CD4-positive, alpha-beta T cell treated with Interleukin-4 for 1 hour (primary cell): ENCODE measurements at regions not wholly inside any gene's neighbourhood (a gene's known extent, or its start where the extent isn't known, plus 50 kb on each side); places are given as distances from the start of the nearest gene placed in this dataset.
"Not testable (repeated sequence)": the region's sequence is repeated elsewhere in the genome, so short reads cannot be mapped to it uniquely, and the experiment has no call there.

ENCODE experiments used
- DNase-seq, 2 donors: peaks; one replicate each; pipeline ENCODE4 v3.0.0-alpha.2; 2020 to 2022

DNA sequence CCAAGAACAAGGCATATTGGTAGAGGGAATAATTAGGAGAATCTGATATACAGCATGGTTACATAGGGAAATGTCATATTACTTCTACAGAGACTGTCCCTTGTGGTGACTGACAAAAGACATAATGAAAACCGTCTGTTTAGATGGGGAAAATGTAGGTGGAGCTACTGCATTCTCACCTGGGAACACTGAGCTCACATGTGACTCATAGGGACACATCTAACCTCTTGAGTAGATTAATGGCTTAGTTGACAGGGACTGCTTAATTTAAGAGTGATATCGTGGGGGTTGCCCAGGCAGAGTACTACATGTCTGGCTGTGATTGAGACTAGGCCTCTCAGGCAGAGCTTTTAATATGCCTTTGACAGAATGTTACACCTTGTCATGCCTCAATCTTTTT, 235.3 kb upstream of the ZFP64 start:
- no peak for DNase-seq

- DNase-seq, result no peak
Observed at GRCh38 chr20:52425701-52426100, 234.1 kb upstream of the ZFP64 start.

- no peak for DNase-seq
Observed at GRCh38 chr20:52425253-52425652, 233.7 kb upstream of the ZFP64 start.

- not testable (repeated sequence) for DNase-seq
Observed at GRCh38 chr20:52424357-52424942, 232.9 kb upstream of the ZFP64 start.

- not testable (repeated sequence) for DNase-seq
Observed at GRCh38 chr20:52423536-52424140, 232.1 kb upstream of the ZFP64 start.

DNA sequence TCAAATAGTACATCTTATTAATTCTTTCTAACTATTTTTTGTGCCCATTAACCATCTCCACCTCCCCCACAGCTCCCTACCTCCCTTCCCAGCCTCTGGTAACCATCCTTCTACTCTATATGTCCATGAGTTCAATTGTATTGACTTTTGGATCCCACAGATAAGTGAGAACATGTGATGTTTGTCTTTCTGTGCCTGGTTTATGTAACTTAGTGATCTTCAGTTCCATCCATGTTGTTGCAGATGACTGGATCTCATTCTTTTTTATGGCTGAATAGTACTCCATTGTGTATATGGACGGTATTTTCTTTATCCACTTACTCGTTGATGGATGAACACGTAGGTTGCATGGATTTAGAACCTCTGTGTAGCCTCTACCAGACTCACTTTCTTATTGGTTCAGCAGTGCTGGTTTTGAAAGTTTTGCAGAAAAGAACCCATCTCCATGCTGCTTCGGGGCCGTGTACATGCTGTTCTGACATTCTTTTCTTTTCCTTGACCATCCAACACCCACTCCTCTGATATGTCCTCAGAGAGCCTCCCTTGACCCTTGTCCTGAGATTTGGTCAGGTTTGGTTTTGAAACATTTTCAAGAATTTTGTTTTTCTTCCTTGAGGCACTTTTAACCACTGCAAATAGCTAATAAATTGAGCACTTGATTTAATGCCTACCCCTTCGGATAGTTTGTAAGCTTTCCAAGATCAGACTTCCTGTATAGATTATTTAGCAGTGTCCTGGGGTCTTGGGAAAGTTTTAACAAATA, 231.2 kb upstream of the ZFP64 start:
- no peak for DNase-seq

DNA sequence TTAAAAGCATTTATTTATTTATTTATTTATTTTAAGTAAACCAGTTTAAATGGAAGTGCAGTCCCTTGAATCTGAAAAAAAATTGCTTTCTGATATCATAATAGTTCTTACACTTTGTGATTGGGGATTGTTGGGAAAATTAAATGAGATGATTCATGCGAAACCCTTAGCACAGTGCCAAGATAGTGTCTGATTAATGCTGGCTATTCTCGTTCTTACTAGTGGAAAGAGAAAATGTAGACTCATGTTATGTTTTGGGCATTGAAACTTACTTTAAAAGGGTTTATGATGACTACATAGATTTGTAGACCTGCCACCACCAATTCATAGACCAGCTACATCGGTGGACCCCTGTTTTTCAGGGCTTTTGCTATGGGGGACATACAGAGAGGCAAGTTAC, 229.2 kb upstream of the ZFP64 start:
- no peak for DNase-seq

DNA sequence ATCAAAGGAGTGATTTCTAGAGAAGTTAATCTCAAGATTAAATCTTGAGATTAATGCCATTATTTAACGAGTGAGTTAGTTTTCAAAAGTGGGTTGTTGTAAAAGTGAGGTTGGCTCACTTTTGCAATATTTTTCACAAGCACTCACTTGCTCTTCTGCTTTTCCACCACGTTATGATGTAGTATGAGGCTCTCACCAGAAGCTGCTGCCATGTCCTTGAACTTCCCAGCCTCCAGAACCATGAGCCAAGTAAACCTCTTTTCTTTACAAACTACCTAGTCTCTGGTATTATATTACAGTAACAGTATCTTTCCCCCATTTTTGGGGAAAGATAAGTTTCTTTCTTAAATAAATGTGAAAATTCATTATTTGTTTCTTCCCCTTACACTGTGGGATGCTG, 227.6 kb upstream of the ZFP64 start:
- DNase-seq, result no peak

GRCh38 chr20:52416953-52417352, 225.4 kb upstream of the ZFP64 start:
- DNase-seq, result no peak

- DNase-seq, result peak in 1 of 2 donors; percentile 20
Observed at GRCh38 chr20:52411611-52412010, 220.0 kb upstream of the ZFP64 start.

- DNase-seq, result no peak
Observed at GRCh38 chr20:52410731-52411234, 219.2 kb upstream of the ZFP64 start.

- peak; percentile 75 to 88 for DNase-seq
Observed at GRCh38 chr20:52410182-52410647, 218.6 kb upstream of the ZFP64 start.

DNA sequence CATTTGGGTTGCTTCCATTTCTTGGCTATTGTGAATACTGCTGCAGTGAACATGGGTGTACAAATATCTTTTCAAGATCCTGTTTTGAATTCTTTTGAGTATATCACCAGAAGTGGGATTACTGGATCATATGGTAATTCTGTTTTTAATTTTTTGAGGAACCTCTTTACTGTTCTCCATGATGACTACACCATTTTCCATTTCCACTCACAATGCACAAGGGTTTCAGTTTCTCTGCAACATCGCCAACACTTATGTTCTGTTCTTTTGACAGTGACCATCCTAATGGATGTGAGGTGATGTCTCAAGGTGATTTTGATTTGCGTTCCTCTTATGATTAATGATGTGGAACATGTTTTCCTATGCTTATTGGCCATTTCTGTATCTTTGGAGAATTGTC, 214.4 kb upstream of the ZFP64 start:
- no peak for DNase-seq

DNA sequence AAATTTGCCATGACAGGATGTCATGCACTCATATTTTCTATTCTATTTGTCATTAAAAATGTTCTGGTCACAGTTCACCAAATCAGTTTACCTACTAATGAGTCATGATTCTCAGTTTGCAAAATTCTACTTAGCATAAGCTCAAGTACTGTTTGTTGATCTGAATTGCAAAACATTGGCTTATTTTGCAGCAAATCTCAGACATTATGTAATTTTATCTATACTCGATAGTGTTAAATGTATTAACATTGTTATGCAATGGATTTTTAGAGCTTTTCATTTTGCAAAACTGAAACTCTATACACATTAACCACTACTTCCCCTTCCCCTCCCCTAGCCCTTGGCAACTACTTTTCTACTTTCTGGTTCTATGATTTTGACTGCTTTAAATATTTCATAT, 213.8 kb upstream of the ZFP64 start:
- peak in 1 of 2 donors; percentile 55 for DNase-seq

GRCh38 chr20:52404671-52405070, 213.1 kb upstream of the ZFP64 start:
- peak in 1 of 2 donors; percentile 65 for DNase-seq

DNA sequence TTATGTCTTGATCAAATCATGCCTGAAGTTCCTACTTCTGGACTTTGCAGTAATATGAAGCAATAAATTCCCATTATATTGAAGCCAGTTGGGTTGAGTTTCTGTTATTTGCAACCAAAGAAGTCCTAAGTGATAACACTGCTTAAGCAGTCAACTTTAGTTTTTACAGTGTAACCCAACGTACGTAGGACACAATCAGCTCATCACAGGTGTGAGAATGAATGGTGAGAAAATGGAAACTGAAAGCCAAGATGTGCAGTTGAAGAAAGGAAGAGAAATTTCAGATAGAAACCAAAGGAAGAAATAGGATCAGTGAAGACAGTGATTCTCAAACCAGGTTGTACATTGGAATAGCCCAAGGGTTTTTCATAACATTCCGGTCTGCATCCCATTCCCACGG, 211.4 kb upstream of the ZFP64 start:
- peak in 1 of 2 donors; percentile 32 for DNase-seq

DNA sequence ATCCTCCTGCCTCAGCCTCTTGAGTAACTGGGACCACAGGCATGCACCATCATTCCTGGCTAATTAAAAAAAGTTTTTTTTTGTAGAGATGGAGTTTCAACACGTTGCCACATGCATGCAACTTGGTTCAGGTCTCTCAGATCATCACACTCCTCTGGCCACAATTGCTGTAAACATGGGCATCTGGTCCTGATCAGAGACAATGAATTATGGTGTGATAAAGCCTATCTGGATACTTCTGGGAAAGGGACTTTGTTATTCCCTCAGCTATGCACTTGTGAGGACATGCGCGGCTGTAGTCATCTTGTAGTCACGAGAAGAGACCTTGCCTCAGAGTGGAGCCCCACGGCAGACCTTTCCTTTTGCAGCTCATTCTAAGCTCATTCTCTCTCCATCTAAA, 210.9 kb upstream of the ZFP64 start:
- no peak for DNase-seq

- no peak for DNase-seq
Observed at GRCh38 chr20:52401431-52401830, 209.9 kb upstream of the ZFP64 start.

GRCh38 chr20:52399352-52399751, 207.8 kb upstream of the ZFP64 start:
- DNase-seq, result no peak

DNA sequence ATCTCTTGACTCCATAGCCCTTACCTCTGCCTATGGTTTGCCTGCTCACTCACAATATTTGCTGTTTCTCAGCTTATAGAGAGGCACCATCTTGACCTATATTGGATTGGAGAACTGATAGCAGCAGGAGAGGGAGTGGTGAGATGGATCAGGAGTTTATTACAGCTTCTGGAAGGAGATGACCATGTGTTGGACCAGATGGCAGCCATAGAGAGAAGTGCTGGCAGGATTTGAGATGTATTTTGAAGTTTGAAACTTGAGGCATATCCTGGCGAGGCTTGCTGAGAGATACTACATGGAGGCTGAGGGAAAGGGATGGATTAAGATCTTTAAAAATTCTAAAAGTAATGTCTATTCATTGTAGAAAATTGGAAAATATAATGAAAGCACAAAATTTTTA, 198.0 kb upstream of the ZFP64 start:
- no peak for DNase-seq

DNA sequence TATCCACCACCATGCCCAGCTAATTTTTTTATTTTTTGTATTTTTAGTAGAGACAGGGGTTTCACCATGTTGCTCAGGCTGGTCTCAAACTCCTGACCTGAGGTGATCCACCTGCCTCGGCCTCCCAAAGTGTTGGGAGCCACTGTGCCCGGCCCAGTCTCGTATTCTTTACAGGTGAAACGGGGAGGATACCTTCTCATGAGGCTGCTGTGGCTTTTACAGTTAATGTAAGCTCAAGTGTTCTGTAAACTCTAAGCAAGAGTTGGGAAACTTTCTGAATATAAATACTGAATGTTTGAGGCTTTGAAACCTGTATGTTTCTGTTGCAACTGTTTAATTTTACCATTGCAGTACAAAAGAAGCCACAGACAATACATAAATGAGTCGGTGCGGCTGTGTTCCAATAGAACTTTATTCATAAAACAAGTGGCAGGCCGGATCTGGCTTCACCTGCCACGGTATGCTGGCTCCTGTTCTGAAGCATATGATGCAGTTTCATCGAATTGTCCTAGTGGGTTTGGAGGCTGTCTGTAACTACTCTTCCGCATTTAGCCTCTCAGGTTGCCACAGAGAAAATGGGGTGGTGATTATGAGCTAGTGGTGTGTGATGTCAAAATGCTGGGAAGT, 192.5 kb upstream of the ZFP64 start:
- no peak for DNase-seq

- DNase-seq, result no peak
Observed at GRCh38 chr20:52382933-52383332, 191.4 kb upstream of the ZFP64 start.

DNA sequence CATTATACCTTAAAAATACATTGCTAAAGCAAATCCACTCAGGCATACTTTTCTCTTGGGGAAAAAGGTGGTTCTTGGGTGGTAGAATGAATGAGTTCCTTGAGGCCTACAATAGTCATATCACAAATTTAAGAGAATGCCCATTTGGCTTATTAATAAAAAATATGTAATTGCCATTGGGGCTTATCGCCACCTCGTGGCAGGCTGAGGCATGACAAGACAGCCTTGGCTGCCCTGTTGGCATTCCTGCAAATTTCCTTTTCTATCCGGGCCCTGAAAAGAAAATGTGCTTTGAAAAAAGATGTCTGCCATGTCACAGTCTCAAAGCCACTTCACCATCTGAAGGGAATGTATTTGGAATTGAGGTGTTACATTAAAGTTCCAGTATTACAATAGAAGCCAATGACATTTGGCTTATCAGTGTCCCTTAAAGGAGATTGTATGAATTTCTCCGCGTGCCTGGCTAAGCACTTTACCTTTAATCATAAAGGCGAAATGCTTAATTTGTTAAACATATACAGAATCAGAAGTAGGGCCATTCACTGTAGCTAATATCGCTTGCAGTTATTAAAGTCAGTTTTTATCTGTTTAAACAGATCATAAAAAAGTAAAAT, 188.3 kb upstream of the ZFP64 start:
- DNase-seq, result peak in 1 of 2 donors; percentile 40
